T-helper 9 cell (primary cell): ENCODE measurements at regions not wholly inside any gene's neighbourhood (a gene's known extent, or its start where the extent isn't known, plus 50 kb on each side); places are given as distances from the start of the nearest gene placed in this dataset.
"Not testable (repeated sequence)": the region's sequence is repeated elsewhere in the genome, so short reads cannot be mapped to it uniquely, and the experiment has no call there.

Experiments used
- DNase-seq: peaks from one replicate; pipeline ENCODE4 v3.0.0-alpha.2; 2020

- DNase-seq: peak; percentile 46
Observed at GRCh38 chr2:393711-394696, 106.1 kb upstream of the ALKAL2 start.

GRCh38 chr2:392926-393280, 105.0 kb upstream of the ALKAL2 start:
- no peak for DNase-seq

- DNase-seq: no peak
Observed at GRCh38 chr2:392181-392925, 104.5 kb upstream of the ALKAL2 start.

- DNase-seq: no peak
Observed at GRCh38 chr2:391696-392095, 103.8 kb upstream of the ALKAL2 start.

- no peak for DNase-seq
Observed at GRCh38 chr2:390959-391358, 103.1 kb upstream of the ALKAL2 start.

DNA sequence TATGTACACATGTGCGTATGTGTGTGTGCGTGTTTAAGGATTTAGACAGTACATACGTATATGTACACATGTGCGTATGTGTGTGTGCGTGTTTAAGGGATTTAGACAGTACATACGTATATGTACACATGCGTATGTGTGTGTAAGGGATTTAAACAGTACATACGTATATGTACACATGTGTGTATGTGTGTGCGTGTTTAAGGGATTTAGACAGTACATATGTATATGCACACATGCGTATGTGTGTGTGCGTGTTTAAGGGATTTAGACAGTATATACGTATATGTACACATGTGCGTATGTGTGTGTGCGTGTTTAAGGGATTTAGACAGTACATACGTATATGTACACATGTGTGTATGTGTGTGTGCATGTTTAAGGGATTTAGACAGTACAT, 102.1 kb upstream of the ALKAL2 start:
- not testable (repeated sequence) for DNase-seq

DNA sequence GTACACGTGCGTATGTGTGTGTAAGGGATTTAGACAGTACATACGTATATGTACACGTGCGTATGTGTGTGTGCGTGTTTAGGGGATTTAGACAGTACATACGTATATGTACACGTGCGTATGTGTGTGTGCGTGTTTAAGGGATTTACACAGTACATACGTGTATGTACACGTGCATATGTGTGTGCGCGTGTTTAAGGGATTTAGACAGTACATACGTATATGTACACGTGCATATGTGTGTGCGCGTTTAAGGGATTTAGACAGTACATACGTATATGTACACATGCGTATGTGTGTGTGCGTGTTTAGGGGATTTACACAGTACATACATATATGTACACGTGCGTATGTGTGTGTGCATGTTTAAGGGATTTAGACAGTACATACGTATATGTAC, 100.9 kb upstream of the ALKAL2 start:
- not testable (repeated sequence) for DNase-seq

DNA sequence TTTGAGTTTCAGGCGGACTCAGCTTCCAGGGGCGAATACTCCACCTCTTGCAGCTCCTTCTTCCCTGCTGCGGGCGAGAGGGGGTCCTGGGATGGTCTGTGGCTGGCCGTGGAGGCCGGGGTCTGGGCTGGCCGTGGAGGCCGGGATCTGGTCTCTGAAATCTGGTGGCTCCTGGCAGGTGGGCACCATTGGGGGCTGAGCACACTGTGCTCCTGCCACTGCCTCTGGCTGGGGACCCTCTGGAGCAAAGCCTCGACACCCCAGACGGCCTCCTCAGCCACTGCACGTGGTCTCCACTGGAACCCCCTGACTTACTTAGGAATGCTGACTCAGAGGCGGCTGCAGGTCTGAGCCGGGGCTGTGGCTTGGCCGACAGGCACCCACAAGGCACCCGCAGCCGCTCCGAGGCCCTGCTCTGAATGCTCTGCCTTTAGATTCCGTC, 100.1 kb upstream of the ALKAL2 start:
- no peak for DNase-seq

- DNase-seq: no peak
Observed at GRCh38 chr2:386406-387103, 98.7 kb upstream of the ALKAL2 start.

- no peak for DNase-seq
Observed at GRCh38 chr2:385785-386184, 97.9 kb upstream of the ALKAL2 start.

- DNase-seq: no peak
Observed at GRCh38 chr2:385061-385460, 97.2 kb upstream of the ALKAL2 start.

- DNase-seq: no peak
Observed at GRCh38 chr2:383888-384287, 96.0 kb upstream of the ALKAL2 start.

GRCh38 chr2:383178-383577, 95.3 kb upstream of the ALKAL2 start:
- no peak for DNase-seq

DNA sequence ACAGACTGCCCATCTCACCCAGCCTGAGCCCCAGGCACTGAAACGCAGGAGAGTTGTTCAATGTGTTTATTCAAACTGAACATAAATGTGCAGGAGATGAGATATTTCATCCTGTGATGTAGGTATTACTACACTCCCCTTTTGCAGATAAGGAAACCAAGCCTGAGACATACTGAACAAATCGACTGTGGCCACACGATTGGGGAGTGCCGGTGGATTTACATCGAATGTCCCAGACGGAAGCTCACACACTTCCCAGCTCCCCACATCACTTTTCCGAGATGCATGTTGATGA, 94.8 kb upstream of the ALKAL2 start:
- DNase-seq: no peak

- no peak for DNase-seq
Observed at GRCh38 chr2:381941-382727, 94.2 kb upstream of the ALKAL2 start.

- DNase-seq: no peak
Observed at GRCh38 chr2:381181-381580, 93.3 kb upstream of the ALKAL2 start.

DNA sequence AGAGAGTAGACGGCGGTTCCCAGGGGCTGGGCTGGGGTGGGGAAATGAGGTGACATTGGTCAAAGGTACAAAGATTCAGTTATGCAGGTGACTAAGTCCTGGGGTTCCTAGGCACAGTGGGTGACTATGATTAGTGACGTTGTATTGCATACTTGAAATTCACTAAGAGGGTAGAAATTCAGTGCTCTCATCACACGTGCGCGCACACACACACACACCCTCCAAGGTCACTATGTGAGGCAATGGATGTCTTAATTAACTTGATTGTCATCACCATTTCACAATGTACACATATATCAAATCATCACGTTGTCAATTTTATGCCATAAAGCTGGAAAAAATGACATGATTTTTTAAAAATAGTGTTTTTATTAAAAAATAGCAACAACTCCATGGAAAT, 92.9 kb upstream of the ALKAL2 start:
- DNase-seq: no peak

- no peak for DNase-seq
Observed at GRCh38 chr2:380221-380620, 92.3 kb upstream of the ALKAL2 start.

- DNase-seq: no peak
Observed at GRCh38 chr2:379778-380177, 91.9 kb upstream of the ALKAL2 start.

GRCh38 chr2:378364-378763, 90.5 kb upstream of the ALKAL2 start:
- no peak for DNase-seq

- DNase-seq: no peak
Observed at GRCh38 chr2:377414-377813, 89.5 kb upstream of the ALKAL2 start.

GRCh38 chr2:375956-376307, 88.0 kb upstream of the ALKAL2 start:
- DNase-seq: no peak
